ENCODE measurements at regions not wholly inside any gene's neighbourhood (a gene's known extent, or its start where the extent isn't known, plus 50 kb on each side); places are given as distances from the start of the nearest gene placed in this dataset.

GRCh38 chrY:13094411-13094810, 189.7 kb downstream of the DDX3Y start:
- peak; percentile 46 for TF ChIP-seq CTCF (IDR thresholded peaks at IDR 0.05; ENCODE audit: borderline replicate concordance, extremely low read depth, low read length, poor library complexity, severe bottlenecking)
- TF ChIP-seq EZH2 (IDR thresholded peaks at IDR 0.05; ENCODE audit: borderline replicate concordance, low read depth, low read length, severe bottlenecking), result no peak

Measured in DND-41 (cell line).